CD14-positive monocyte (primary cell): ENCODE measurements at regions not wholly inside any gene's neighbourhood (a gene's known extent, or its start where the extent isn't known, plus 50 kb on each side); places are given as distances from the start of the nearest gene placed in this dataset.

ENCODE experiments used
- DNase-seq, 3 donors: peaks; one replicate each; pipeline ENCODE4 v3.0.0-alpha.2; 2011 to 2022
- H2AFZ ChIP-seq: 2 replicates; pipeline ENCODE4 v1.6.0; 2012; ENCODE audit warnings: mild to moderate bottlenecking, low read depth, low read length, inconsistent platforms; ENCODE audit not compliant: insufficient read depth, poor library complexity, severe bottlenecking
- H3K27ac ChIP-seq, 2 donors: 1 replicate in 1 of 2; 2 replicates in 1 of 2; pipeline ENCODE4 v1.5.1; 2012 to 2013; ENCODE audit warnings: low read length in 2 of 2, control low read depth in 1 of 2, inconsistent platforms in 1 of 2, low read depth in 1 of 2, mild to moderate bottlenecking in 1 of 2
- H3K27me3 ChIP-seq, 2 donors: one replicate each; pipeline versions ENCODE4 v1.6.0 to v1.6.1; 2011 to 2013; ENCODE audit warnings: low read length in 2 of 2; ENCODE audit not compliant: control insufficient read depth in 2 of 2, insufficient read depth in 2 of 2
- H3K36me3 ChIP-seq, 2 donors: replicated peaks in 1 of 2; 1 replicate in 1 of 2; 2 replicates in 1 of 2; pipeline versions ENCODE4 v1.5.1 to v1.6.1; 2012 to 2013; ENCODE audit warnings: low read length in 2 of 2, control low read depth in 1 of 2, inconsistent platforms in 1 of 2, mild to moderate bottlenecking in 1 of 2; ENCODE audit not compliant: insufficient read depth in 2 of 2, control insufficient read depth in 1 of 2
- H3K4me1 ChIP-seq, 2 donors: 1 replicate in 1 of 2; 2 replicates in 1 of 2; pipeline versions ENCODE4 v1.5.1 to v1.6.1; 2012 to 2013; ENCODE audit warnings: low read length in 2 of 2, control low read depth in 1 of 2, inconsistent platforms in 1 of 2, mild to moderate bottlenecking in 1 of 2, moderate library complexity in 1 of 2; ENCODE audit not compliant: insufficient read depth in 2 of 2, control insufficient read depth in 1 of 2
- H3K4me2 ChIP-seq: replicated peaks from 2 replicates; pipeline ENCODE3; 2012; ENCODE audit warnings: low read length, moderate library complexity, mild to moderate bottlenecking; ENCODE audit not compliant: poor library complexity, severe bottlenecking; ENCODE audit errors: extremely low read depth
- H3K4me3 ChIP-seq, 3 experiments: fragments of 200-600 bp in 1 of 3; sonication (generic) in 1 of 3; replicated peaks in 1 of 3; 1 replicate in 2 of 3; 2 replicates in 1 of 3; pipeline ENCODE4 v1.5.1; 2011 to 2013; ENCODE audit warnings: low read length in 3 of 3, mild to moderate bottlenecking in 3 of 3, control low read depth in 2 of 3, low read depth in 2 of 3, inconsistent platforms in 1 of 3, moderate library complexity in 1 of 3
- H3K79me2 ChIP-seq: 2 replicates; pipeline ENCODE4 v1.6.0; 2012; ENCODE audit warnings: mild to moderate bottlenecking, control low read depth, inconsistent platforms, low read length, moderate library complexity; ENCODE audit not compliant: insufficient read depth
- H3K9ac ChIP-seq: 2 replicates; pipeline ENCODE4 v1.6.0; 2017; ENCODE audit warnings: low read length, mild to moderate bottlenecking; ENCODE audit not compliant: insufficient read depth, poor library complexity, severe bottlenecking
- H3K9me3 ChIP-seq, 2 donors: replicated peaks in 1 of 2; 1 replicate in 1 of 2; 2 replicates in 1 of 2; pipeline versions ENCODE4 v1.5.1 to v1.6.1; 2012 to 2013; ENCODE audit warnings: low read length in 2 of 2, control low read depth in 1 of 2; ENCODE audit not compliant: control insufficient read depth in 1 of 2, insufficient read depth in 1 of 2
- H4K20me1 ChIP-seq: 2 replicates; pipeline ENCODE4 v1.6.0; 2012; ENCODE audit warnings: mild to moderate bottlenecking, low read length, control low read depth, moderate library complexity; ENCODE audit not compliant: insufficient read depth
- H3K27ac Mint-ChIP-seq, 7 donors: one replicate each; pipeline ENCODE4 v1.8.0; 2020; ENCODE audit warnings: mild to moderate bottlenecking in 7 of 7, mixed read lengths in 7 of 7, moderate library complexity in 6 of 7, inconsistent platforms in 2 of 7
- H3K27me3 Mint-ChIP-seq, 3 donors: one replicate each; pipeline ENCODE4 v1.8.0; 2021 to 2022; ENCODE audit warnings: low read depth in 3 of 3, mild to moderate bottlenecking in 3 of 3, mixed read lengths in 3 of 3, moderate library complexity in 3 of 3, inconsistent platforms in 1 of 3
- H3K36me3 Mint-ChIP-seq, 2 donors: one replicate each; pipeline ENCODE4 v1.8.0; 2020; ENCODE audit warnings: mixed read lengths in 2 of 2, inconsistent platforms in 1 of 2, mild to moderate bottlenecking in 1 of 2
- H3K4me1 Mint-ChIP-seq: one replicate; pipeline ENCODE4 v1.8.0; 2020; ENCODE audit warnings: mild to moderate bottlenecking, mixed read lengths
- H3K4me3 Mint-ChIP-seq, 2 donors: one replicate each; pipeline ENCODE4 v1.8.0; 2020; ENCODE audit warnings: mild to moderate bottlenecking in 2 of 2, mixed read lengths in 2 of 2, moderate library complexity in 1 of 2
- H3K9me3 Mint-ChIP-seq, 7 donors: one replicate each; pipeline ENCODE4 v1.8.0; 2020 to 2022; ENCODE audit warnings: mixed read lengths in 7 of 7, mild to moderate bottlenecking in 6 of 7, moderate library complexity in 6 of 7, inconsistent platforms in 2 of 7
- CTCF ChIP-seq: fragments of 200-600 bp; IDR thresholded peaks from one replicate; pipeline ENCODE4 v1.8.0; 2022; ENCODE audit warnings: antibody characterized with exemption, mild to moderate bottlenecking
- WGBS: methylation state at CpG from one replicate; pipeline ENCODE4 v1.1.5; 2013; ENCODE audit warnings: missing lambda C conversion rate; ENCODE audit not compliant: insufficient coverage; 5-methylcytosine and 5-hydroxymethylcytosine counted together
- intact Hi-C, 2 donors: fragments of 100-400 bp; cut with micrococcal nuclease; formaldehyde crosslinking; loops; one replicate each; pipeline versions ENCODE4 v1.15.0 to v1.15.1; 2023

DNA sequence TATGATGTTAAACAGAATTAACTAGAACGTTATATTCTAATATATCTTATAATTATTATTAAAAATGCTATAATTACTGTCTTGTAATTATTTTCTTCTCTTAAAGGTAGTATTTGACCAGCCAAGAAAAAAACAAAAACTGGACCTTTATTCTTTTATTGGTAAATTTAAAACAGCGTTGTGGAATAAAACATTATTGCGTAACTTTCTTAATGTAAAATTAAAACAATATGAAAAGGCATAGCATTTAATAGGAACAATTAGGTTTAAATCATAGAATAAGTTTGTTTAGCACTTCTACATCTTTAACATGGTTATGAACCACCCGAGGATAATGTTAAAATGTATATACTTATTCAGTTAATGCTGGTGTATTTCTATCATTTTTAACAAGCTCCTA lies 574.5 kb upstream of the CDH18 start:
- no CpG with 5 or more reads among the region's 4 CpGs for WGBS
- Mint-ChIP-seq H3K27me3 (no peaks in the 10 kb centered on the region), H3K36me3 (no peaks in the 10 kb centered on the region), H3K27ac (no peak overlapping the region), H3K4me1 (no peaks in the 10 kb centered on the region), H3K4me3 (no peak overlapping the region), H3K9me3 (peaks cover 0 to 5% (median 0%) of the 10 kb centered on the region in 7 donors)
- Histone ChIP-seq H3K27ac (no peak overlapping the region), H3K9ac (no peak overlapping the region), H3K36me3 (no peaks in the 10 kb centered on the region), H3K9me3 (no peaks in the 10 kb centered on the region), H2AFZ (no peak overlapping the region), H3K79me2 (no peaks in the 10 kb centered on the region), H3K4me1 (no peaks in the 10 kb centered on the region), H3K4me3 (no peak overlapping the region), H3K27me3 (no peaks in the 10 kb centered on the region), H4K20me1 (no peaks in the 10 kb centered on the region), H3K4me2 (no peak overlapping the region)
- intact Hi-C loops = no loop called here
- no peak for DNase-seq
- TF ChIP-seq CTCF = no peak

DNA sequence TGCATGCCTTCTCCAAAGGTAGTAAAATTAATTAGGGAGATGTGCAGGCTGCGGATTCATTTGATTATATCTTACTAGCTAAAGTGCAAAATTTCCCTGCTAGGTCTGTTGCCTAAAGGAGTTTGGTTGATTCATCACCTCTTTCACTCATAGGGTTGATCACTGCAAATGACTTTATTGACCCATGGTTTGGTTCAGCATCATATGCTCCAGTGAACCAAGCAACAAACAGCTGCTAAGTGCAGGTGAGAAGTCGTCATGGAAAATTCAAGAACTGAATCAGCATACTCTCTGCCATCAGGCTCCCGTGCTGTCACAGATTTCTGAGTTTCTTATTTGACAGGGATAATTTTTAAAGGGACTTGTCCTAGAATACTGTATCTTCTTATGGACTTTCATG lies 571.8 kb upstream of the CDH18 start:
- Histone ChIP-seq H2AFZ (no peak overlapping the region), H3K4me1 (no peaks in the 10 kb centered on the region), H3K4me3 (no peak overlapping the region), H3K9ac (no peak overlapping the region), H3K27ac (no peak overlapping the region), H4K20me1 (no peaks in the 10 kb centered on the region), H3K36me3 (no peaks in the 10 kb centered on the region), H3K79me2 (no peaks in the 10 kb centered on the region), H3K4me2 (no peak overlapping the region), H3K9me3 (no peaks in the 10 kb centered on the region), H3K27me3 (no peaks in the 10 kb centered on the region)
- no peaks in the 10 kb centered on the region for H3K27me3 Mint-ChIP-seq
- TF ChIP-seq CTCF = no peak
- intact Hi-C loops = no loop called here
- peaks cover 0 to 5% (median 0%) of the 10 kb centered on the region in 7 donors for H3K9me3 Mint-ChIP-seq
- H3K4me1 Mint-ChIP-seq = no peaks in the 10 kb centered on the region
- no peaks in the 10 kb centered on the region for H3K36me3 Mint-ChIP-seq
- H3K27ac Mint-ChIP-seq = no peak overlapping the region
- no peak for DNase-seq
- WGBS = no CpG with 5 or more reads among the region's 3 CpGs
- no peak overlapping the region for H3K4me3 Mint-ChIP-seq
